Astrocyte (in vitro differentiated cells and primary cell): ENCODE measurements at regions not wholly inside any gene's neighbourhood (a gene's known extent, or its start where the extent isn't known, plus 50 kb on each side); places are given as distances from the start of the nearest gene placed in this dataset.

ENCODE experiments used
- DNase-seq: peaks from one replicate; pipeline ENCODE4 v3.0.0-alpha.2; 2010; ENCODE audit warnings: low read depth
- FAIRE-seq: peaks from 2 replicates; lab custom pipeline; 2011; peaks lifted over from hg19 to GRCh38; lab: Jason Lieb, UNC
- H2AFZ ChIP-seq: 2 replicates; pipeline ENCODE4 v1.6.0; 2012; ENCODE audit warnings: low read depth, low read length, inconsistent platforms
- H3K27ac ChIP-seq: 2 replicates; pipeline ENCODE4 v1.5.1; 2011; ENCODE audit warnings: low read depth, low read length, inconsistent platforms
- H3K27me3 ChIP-seq: 2 replicates; pipeline ENCODE4 v1.6.0; 2011; ENCODE audit warnings: low read length, inconsistent platforms; ENCODE audit not compliant: insufficient read depth
- H3K36me3 ChIP-seq: 2 replicates; pipeline ENCODE4 v1.5.1; 2011; ENCODE audit warnings: low read length, inconsistent platforms; ENCODE audit not compliant: insufficient read depth
- H3K4me1 ChIP-seq: 2 replicates; pipeline ENCODE4 v1.5.1; 2011; ENCODE audit warnings: low read length, inconsistent platforms; ENCODE audit not compliant: insufficient read depth
- H3K4me2 ChIP-seq: 2 replicates; pipeline ENCODE4 v1.6.0; 2012; ENCODE audit warnings: low read length, inconsistent platforms
- H3K4me3 ChIP-seq: 2 replicates; pipeline ENCODE4 v1.5.1; 2011; ENCODE audit warnings: low read depth, mild to moderate bottlenecking, low read length, inconsistent platforms; ENCODE audit not compliant: insufficient read depth
- H3K79me2 ChIP-seq: 2 replicates; pipeline ENCODE4 v1.6.0; 2012; ENCODE audit warnings: mild to moderate bottlenecking, low read length, inconsistent platforms; ENCODE audit not compliant: insufficient read depth
- H3K9ac ChIP-seq: 2 replicates; pipeline ENCODE4 v1.6.0; 2012; ENCODE audit warnings: mild to moderate bottlenecking, low read length, inconsistent platforms
- H3K9me3 ChIP-seq: 2 replicates; pipeline ENCODE4 v1.5.1; 2012; ENCODE audit warnings: low read depth, mild to moderate bottlenecking, low read length, inconsistent platforms; ENCODE audit not compliant: insufficient read depth
- H4K20me1 ChIP-seq: 2 replicates; pipeline ENCODE4 v1.6.0; 2012; ENCODE audit warnings: low read length, inconsistent platforms; ENCODE audit not compliant: insufficient read depth
- H3K27ac Mint-ChIP-seq: one replicate; pipeline ENCODE4 v1.8.0; 2021; ENCODE audit warnings: mild to moderate bottlenecking, mixed read lengths; ENCODE audit not compliant: unreplicated experiment
- H3K27me3 Mint-ChIP-seq: one replicate; pipeline ENCODE4 v1.8.0; 2021; ENCODE audit warnings: low read depth, mixed read lengths; ENCODE audit not compliant: unreplicated experiment
- H3K36me3 Mint-ChIP-seq: one replicate; pipeline ENCODE4 v1.8.0; 2021; ENCODE audit warnings: low read depth, mixed read lengths; ENCODE audit not compliant: unreplicated experiment
- H3K4me1 Mint-ChIP-seq: one replicate; pipeline ENCODE4 v1.8.0; 2021; ENCODE audit warnings: low read depth, mixed read lengths; ENCODE audit not compliant: unreplicated experiment
- H3K4me3 Mint-ChIP-seq: one replicate; pipeline ENCODE4 v1.8.0; 2021; ENCODE audit warnings: mild to moderate bottlenecking, moderate library complexity, mixed read lengths; ENCODE audit not compliant: unreplicated experiment
- H3K9me3 Mint-ChIP-seq: one replicate; pipeline ENCODE4 v1.8.0; 2021; ENCODE audit warnings: mild to moderate bottlenecking, mixed read lengths; ENCODE audit not compliant: unreplicated experiment
- EZH2 ChIP-seq: IDR thresholded peaks from 2 replicates; pipeline ENCODE4 v1.6.1; 2012; ENCODE audit warnings: mild to moderate bottlenecking, low read length, inconsistent platforms; ENCODE audit not compliant: insufficient read depth
- TF ChIP-seq, protein P1 (sequence below): IDR thresholded peaks from 2 replicates; pipeline ENCODE4 v1.5.1; 2011; ENCODE audit warnings: low read depth, mild to moderate bottlenecking, inconsistent platforms, low read length, moderate library complexity; ENCODE audit not compliant: insufficient read depth

DNA sequence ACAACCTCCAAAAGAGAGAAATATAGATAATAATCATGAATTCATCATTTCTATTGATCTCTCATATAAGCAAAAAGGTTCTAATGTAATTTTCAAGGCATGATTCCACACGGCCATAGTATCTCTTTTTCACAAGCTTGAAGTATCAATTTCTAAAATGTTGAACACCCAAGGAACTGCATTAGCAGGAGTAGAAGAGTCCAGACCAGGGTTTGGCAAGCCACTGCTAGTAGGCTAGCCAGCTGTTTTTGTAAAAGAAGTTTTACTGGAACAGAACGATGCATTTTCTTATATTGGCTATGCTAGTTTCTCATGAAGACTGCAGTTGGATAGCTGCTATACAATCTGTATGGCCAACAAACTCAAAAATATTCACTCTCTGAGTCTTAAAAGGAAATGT is 481.5 kb upstream of the MIR17HG start:
- Histone ChIP-seq H3K79me2 (no peaks in the 10 kb centered on the region), H3K4me3 (no peak overlapping the region), H3K27ac (no peak overlapping the region), H3K36me3 (no peaks in the 10 kb centered on the region), H3K9ac (no peak overlapping the region), H3K4me1 (no peaks in the 10 kb centered on the region), H2AFZ (no peak overlapping the region), H3K9me3 (no peaks in the 10 kb centered on the region), H3K27me3 (no peaks in the 10 kb centered on the region), H4K20me1 (no peaks in the 10 kb centered on the region), H3K4me2 (no peak overlapping the region)
- TF ChIP-seq, protein P1, sequence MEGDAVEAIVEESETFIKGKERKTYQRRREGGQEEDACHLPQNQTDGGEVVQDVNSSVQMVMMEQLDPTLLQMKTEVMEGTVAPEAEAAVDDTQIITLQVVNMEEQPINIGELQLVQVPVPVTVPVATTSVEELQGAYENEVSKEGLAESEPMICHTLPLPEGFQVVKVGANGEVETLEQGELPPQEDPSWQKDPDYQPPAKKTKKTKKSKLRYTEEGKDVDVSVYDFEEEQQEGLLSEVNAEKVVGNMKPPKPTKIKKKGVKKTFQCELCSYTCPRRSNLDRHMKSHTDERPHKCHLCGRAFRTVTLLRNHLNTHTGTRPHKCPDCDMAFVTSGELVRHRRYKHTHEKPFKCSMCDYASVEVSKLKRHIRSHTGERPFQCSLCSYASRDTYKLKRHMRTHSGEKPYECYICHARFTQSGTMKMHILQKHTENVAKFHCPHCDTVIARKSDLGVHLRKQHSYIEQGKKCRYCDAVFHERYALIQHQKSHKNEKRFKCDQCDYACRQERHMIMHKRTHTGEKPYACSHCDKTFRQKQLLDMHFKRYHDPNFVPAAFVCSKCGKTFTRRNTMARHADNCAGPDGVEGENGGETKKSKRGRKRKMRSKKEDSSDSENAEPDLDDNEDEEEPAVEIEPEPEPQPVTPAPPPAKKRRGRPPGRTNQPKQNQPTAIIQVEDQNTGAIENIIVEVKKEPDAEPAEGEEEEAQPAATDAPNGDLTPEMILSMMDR: no peak
- FAIRE-seq: no peak
- Mint-ChIP-seq H3K36me3 (no peaks in the 10 kb centered on the region), H3K27ac (no peak overlapping the region), H3K4me1 (peaks cover 3% of the 10 kb centered on the region), H3K4me3 (no peak overlapping the region), H3K27me3 (no peaks in the 10 kb centered on the region), H3K9me3 (no peaks in the 10 kb centered on the region)
- no peak for DNase-seq

DNA sequence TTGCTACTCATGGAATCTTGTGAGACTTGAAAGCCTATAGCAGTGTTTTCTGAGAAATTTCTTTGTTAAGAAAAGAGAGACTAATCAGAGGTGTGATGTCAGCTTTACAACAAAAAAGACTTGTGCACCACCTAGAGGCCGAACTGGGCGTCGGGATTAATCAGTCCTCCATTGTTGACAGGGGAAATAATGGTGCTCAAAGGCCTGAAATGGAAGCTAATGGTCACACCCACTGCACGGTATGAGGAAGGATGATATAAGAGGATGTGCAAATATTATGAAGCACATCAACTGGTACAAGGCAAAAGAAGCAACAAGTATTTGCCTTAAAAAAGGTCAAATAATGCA is 480.2 kb upstream of the MIR17HG start:
- no peak overlapping the region for H3K4me3 Mint-ChIP-seq

DNA sequence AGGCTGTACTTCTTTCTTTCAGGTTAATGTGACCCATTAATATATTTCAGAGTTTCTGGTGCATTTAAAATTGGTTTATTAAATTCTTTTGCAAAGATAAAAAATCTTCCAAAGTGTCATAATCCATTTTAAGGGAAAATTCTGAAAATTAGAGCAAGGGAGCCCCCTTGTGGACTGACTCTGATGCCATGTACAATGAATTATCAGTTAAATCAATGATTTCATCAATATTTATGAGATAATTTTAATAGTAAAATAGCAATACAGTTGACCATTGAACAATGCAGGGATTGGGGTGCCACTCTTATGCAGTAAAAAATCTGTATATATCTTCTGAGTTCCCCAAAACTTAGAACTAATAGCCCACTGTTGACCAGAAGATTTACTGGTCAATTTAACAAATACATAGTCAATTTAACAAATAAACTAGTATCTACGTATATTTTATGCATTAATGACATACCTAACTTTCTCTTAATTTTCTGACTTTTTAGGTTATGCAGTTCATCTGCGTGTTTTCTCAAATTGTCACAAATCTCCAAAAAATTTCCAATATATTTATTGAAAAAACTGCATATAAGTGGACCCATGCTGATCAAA is 479.1 kb upstream of the MIR17HG start:
- H4K20me1 ChIP-seq: no peaks in the 10 kb centered on the region
- H3K27me3 ChIP-seq: no peaks in the 10 kb centered on the region
- H3K27ac ChIP-seq: no peak overlapping the region
- Mint-ChIP-seq H3K4me3 (no peak overlapping the region), H3K4me1 (peaks cover 3% of the 10 kb centered on the region), H3K27ac (no peak overlapping the region), H3K27me3 (no peaks in the 10 kb centered on the region), H3K9me3 (no peaks in the 10 kb centered on the region), H3K36me3 (no peaks in the 10 kb centered on the region)
- no peak for TF ChIP-seq EZH2
- TF ChIP-seq, protein P1: peak; percentile 73
- no peak overlapping the region for H2AFZ ChIP-seq
- FAIRE-seq: no peak
- H3K4me3 ChIP-seq: no peak overlapping the region
- H3K4me2 ChIP-seq: no peak overlapping the region
- H3K9me3 ChIP-seq: no peaks in the 10 kb centered on the region
- no peak overlapping the region for H3K9ac ChIP-seq
- no peaks in the 10 kb centered on the region for H3K36me3 ChIP-seq
- H3K4me1 ChIP-seq: no peaks in the 10 kb centered on the region
- peak; percentile 10 for DNase-seq
- no peaks in the 10 kb centered on the region for H3K79me2 ChIP-seq

More for the DNA sequence above, 480.2 kb upstream of the MIR17HG start:
- H3K4me1 ChIP-seq: no peaks in the 10 kb centered on the region
- DNase-seq: peak; percentile 45
- no peak overlapping the region for H2AFZ ChIP-seq
- H3K4me2 ChIP-seq: no peak overlapping the region
- no peak overlapping the region for H3K4me3 ChIP-seq
- peaks cover 3% of the 10 kb centered on the region for H3K4me1 Mint-ChIP-seq
- no peaks in the 10 kb centered on the region for H4K20me1 ChIP-seq
- H3K27me3 Mint-ChIP-seq: no peaks in the 10 kb centered on the region
- TF ChIP-seq, protein P1: peak; percentile 85
- TF ChIP-seq EZH2: no peak
- H3K9me3 ChIP-seq: no peaks in the 10 kb centered on the region
- no peaks in the 10 kb centered on the region for H3K36me3 ChIP-seq
- H3K36me3 Mint-ChIP-seq: no peaks in the 10 kb centered on the region
- H3K9me3 Mint-ChIP-seq: no peaks in the 10 kb centered on the region
- H3K27ac ChIP-seq: no peak overlapping the region
- no peak for FAIRE-seq
- no peak overlapping the region for H3K27ac Mint-ChIP-seq
- no peaks in the 10 kb centered on the region for H3K79me2 ChIP-seq
- no peak overlapping the region for H3K9ac ChIP-seq
- H3K27me3 ChIP-seq: no peaks in the 10 kb centered on the region
